Sigmoid colon (tissue), 6 donors: ENCODE measurements at regions not wholly inside any gene's neighbourhood (a gene's known extent, or its start where the extent isn't known, plus 50 kb on each side); places are given as distances from the start of the nearest gene placed in this dataset.
"Not testable (repeated sequence)": the region's sequence is repeated elsewhere in the genome, so short reads cannot be mapped to it uniquely, and the experiment has no call there.

ENCODE experiments used
- DNase-seq: peaks from one replicate; pipeline ENCODE4 v3.0.0-alpha.2; 2019
- H3K27ac ChIP-seq, 4 donors: fragments of 200-600 bp; sonication (generic); one replicate each; pipeline ENCODE4 v1.5.1; 2016 to 2019; ENCODE audit warnings: mild to moderate bottlenecking in 1 of 4
- H3K27me3 ChIP-seq, 3 donors: fragments of 200-600 bp; sonication (generic); one replicate each; pipeline ENCODE4 v1.5.1; 2019; ENCODE audit warnings: mild to moderate bottlenecking in 1 of 3
- H3K36me3 ChIP-seq, 4 donors: fragments of 200-600 bp; sonication (generic); one replicate each; pipeline ENCODE4 v1.5.1; 2016 to 2019
- H3K4me1 ChIP-seq, 4 donors: fragments of 200-600 bp; sonication (generic); one replicate each; pipeline ENCODE4 v1.5.1; 2017 to 2019
- H3K4me3 ChIP-seq, 4 donors: fragments of 200-600 bp; sonication (generic); one replicate each; pipeline ENCODE4 v1.5.1; 2017 to 2019; ENCODE audit warnings: mild to moderate bottlenecking in 2 of 4, moderate library complexity in 1 of 4
- H3K9me3 ChIP-seq, 4 donors: fragments of 200-600 bp in 3 of 4; sonication (generic) in 3 of 4; one replicate each; pipeline versions ENCODE4 v1.5.1 to v1.6.1; 2013 to 2019
- WGBS, 2 donors: extraction: QIAGEN DNeasy Blood & Tissue Kit; methylation state at CpG; one replicate each; pipeline ENCODE4 v1.1.7; 2013; 5-methylcytosine and 5-hydroxymethylcytosine counted together
- intact Hi-C: fragments of 100-400 bp; cut with DNase I; formaldehyde crosslinking; loops from one replicate; pipeline ENCODE4 v1.15.1; 2023
- donor health status: healthy with polysubstance abuse.
- donor health status: healthy.

DNA sequence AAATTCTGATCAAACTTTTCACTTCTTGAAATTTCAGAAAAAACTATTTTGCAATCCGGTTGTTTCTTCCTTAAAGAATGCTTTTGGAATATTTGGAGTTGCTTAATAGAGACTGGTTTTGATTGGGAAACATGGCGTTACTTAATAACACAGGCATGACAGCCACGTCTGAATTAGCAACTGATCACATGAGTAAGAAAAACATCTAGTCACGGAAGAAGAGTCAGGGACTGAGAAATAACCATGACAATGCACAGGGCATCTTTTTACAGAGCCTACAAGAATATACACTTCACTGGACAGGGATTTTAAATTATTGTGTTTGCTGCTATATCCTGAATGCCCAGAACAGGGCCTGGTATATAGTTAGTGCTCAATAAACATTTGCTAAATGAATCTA, 94.1 kb upstream of the NOTCH2NLA start:
- H3K36me3 ChIP-seq, H3K4me3 ChIP-seq, H3K4me1 ChIP-seq, H3K27ac ChIP-seq, intact Hi-C loops, H3K9me3 ChIP-seq, H3K27me3 ChIP-seq, DNase-seq: not testable (repeated sequence)
- WGBS, 2 donors: 56 to 78% methylated on average over 2 of the region's 4 CpGs

DNA sequence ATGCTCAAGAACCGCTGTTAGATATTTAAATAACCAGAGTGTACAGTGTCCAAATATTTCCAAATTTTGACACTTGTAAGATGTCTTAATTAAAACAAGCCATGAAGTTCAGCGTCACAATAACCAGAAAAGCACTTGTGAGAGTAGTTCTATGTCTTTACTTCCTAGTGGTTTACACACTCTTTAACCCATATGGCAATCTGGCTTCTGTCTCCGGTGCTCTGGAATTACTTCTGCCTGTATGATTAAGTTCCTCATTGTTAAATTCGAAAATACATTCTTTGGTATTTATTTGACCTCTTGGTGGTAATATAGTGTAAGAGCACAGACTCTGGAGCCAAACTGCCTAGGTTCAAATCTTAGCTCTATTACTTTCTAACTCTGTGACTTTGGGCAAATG, 89.9 kb upstream of the NOTCH2NLA start:
- 96 to 100% methylated on average over 1 of the region's 4 CpGs for WGBS, 2 donors

DNA sequence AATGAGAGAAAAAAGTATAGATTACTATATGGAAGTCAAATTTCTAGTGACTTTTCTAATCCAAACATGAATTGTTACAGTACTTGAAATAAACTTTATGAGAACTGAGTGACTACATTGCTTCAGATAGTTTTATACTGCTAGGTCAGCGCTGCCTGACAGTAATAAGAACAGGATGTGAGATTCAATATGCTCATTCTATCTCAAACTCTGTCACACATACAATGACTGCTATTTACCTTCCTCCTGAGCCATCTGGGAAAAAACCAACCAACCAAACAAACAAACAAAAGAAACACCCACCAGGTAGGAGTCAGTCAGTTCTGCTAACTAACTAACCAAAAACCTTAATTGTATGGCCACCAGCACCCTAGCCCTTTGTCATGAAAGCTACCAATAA, 89.0 kb upstream of the NOTCH2NLA start:
- H3K27ac ChIP-seq, H3K4me3 ChIP-seq, intact Hi-C loops, H3K9me3 ChIP-seq, H3K27me3 ChIP-seq, DNase-seq, H3K36me3 ChIP-seq, H3K4me1 ChIP-seq: not testable (repeated sequence)
- 97 to 100% methylated on average over 1 of the region's 1 CpG for WGBS, 2 donors

More for the DNA sequence above, 89.9 kb upstream of the NOTCH2NLA start:
- H3K27me3 ChIP-seq, H3K4me1 ChIP-seq, H3K36me3 ChIP-seq, H3K4me3 ChIP-seq, DNase-seq, H3K27ac ChIP-seq, H3K9me3 ChIP-seq, intact Hi-C loops: not testable (repeated sequence)

DNA sequence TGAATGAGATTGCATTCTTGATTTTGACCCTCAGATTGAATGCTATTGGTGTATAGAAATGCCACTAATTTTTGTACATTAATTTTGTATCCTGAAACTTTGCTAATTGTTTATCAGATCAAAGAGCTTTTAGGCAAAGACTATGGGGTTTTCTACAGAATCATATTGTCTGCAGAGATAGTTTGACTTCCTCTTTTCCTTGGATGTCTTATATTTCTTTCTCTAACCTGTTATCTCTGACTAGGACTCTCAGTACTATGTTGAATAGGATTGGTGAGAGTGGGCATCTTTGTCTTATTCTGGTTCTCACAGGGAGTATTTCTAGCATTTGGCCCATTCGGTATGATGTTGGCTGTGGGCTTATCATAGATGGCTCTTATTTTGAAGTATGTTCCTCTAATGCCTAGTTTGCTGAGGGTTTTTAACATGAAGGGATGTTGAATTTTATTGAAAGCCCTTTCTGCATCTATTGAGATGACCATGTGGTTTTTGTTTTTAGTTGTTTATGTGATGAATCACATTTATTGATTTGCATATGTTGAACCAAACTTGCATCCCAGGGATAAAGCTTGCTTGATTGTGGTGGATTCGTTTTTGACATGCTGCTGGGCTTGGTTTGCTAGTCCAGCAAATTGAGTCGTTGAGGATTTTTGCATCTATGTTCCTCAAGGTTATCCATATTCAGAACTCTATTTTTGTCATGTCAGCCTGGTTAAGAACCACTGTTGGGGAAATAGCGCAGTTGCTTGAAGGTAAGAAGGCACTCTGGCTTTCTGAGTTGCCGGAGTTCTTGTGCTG, 85.8 kb upstream of the NOTCH2NLA start:
- H3K36me3 ChIP-seq, H3K4me3 ChIP-seq, DNase-seq, H3K27ac ChIP-seq, intact Hi-C loops, H3K9me3 ChIP-seq, H3K4me1 ChIP-seq, H3K27me3 ChIP-seq: not testable (repeated sequence)
- no CpG with 5 or more reads among the region's 5 CpGs for WGBS, 2 donors

DNA sequence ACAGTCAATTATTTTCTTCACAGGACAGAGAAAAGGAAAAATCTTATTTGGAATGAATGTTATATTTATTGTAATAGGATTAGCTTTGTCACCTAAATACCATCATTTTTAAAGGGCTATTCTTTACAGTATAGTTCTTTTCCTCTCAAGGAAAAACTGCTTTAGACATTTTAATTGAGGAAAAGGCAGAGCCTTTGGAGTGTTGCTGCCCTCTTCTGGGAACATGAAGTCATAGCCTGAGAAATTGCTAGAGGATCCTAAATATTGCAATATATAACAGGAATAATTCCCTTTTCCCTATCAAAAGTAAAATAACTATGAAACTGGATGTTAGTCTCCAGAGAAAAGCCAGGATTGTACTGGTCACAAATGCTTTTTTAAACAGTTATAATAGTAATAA, 81.8 kb upstream of the NOTCH2NLA start:
- H3K27ac ChIP-seq, H3K9me3 ChIP-seq, H3K4me3 ChIP-seq, H3K27me3 ChIP-seq, intact Hi-C loops, H3K36me3 ChIP-seq, DNase-seq, H3K4me1 ChIP-seq: not testable (repeated sequence)

DNA sequence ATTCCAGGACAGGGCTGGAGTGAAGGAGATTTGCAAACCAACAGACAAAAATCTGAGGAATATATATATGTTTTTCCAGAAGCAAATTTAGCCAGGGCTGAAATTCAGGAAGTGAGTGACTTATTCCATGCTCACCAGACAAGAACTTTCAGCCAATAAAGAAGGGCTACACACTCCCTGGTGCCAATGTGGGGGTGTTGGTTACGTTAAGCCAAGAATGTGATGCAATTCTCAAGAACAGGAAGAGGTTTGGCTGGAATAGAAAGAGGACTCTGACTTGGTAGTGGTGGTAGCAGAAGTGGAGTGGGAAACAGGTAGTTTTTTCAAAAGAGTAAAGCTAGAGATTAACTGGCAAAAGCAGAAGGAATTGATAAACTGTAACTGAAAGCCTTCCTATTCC, 80.6 kb upstream of the NOTCH2NLA start:
- intact Hi-C loops, DNase-seq, H3K36me3 ChIP-seq, H3K4me3 ChIP-seq, H3K27ac ChIP-seq, H3K4me1 ChIP-seq, H3K9me3 ChIP-seq, H3K27me3 ChIP-seq: not testable (repeated sequence)
- WGBS, 2 donors: no CpG with 5 or more reads among the region's 1 CpG

DNA sequence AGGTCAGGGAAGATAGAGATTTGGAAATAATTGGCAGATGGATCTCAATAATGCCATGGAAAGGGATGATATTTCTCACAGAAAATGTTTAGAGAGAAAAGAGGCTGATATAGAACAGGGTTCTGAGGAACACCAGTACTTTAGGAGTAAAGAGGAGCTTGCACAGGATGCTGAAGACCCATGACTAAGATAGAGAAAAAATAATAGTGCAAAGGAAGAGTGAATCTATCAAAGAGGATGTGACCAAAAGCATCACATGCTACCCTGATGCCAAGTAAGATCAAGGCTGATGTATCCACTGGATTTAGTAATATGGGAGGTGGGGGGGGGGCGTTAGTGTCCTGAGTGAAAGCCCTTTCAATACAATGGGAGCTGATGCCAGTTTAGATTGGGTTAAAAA, 80.1 kb upstream of the NOTCH2NLA start:
- H3K9me3 ChIP-seq, H3K4me1 ChIP-seq, H3K4me3 ChIP-seq, H3K27ac ChIP-seq, H3K36me3 ChIP-seq, DNase-seq, H3K27me3 ChIP-seq, intact Hi-C loops: not testable (repeated sequence)
- WGBS, 2 donors: 79% methylated on average over 1 of the region's 1 CpG; no CpG with 5 or more reads in 1 of the 2 donors

DNA sequence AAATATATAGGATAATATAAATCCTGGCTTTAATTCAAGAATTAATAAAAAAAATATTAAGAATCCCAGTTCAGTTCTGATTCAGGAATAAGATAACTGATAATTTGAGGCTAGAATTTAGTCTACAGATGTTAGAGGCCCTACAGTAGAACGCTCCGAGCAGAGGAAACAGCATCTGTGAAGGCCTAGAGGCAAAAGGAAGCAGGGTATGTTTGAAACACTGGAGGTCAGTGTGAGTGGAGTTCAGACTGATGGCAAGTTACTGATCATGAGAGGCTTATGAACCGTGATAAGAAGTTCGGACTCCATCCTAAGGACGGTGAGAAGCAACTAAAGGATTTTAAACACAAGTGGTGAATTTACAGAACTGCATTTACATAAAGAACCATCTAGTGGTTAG, 79.3 kb upstream of the NOTCH2NLA start:
- H3K4me3 ChIP-seq, H3K36me3 ChIP-seq, intact Hi-C loops, H3K9me3 ChIP-seq, H3K4me1 ChIP-seq, DNase-seq, H3K27ac ChIP-seq, H3K27me3 ChIP-seq: not testable (repeated sequence)
- 86 to 87% methylated on average over 3 of the region's 5 CpGs for WGBS, 2 donors

DNA sequence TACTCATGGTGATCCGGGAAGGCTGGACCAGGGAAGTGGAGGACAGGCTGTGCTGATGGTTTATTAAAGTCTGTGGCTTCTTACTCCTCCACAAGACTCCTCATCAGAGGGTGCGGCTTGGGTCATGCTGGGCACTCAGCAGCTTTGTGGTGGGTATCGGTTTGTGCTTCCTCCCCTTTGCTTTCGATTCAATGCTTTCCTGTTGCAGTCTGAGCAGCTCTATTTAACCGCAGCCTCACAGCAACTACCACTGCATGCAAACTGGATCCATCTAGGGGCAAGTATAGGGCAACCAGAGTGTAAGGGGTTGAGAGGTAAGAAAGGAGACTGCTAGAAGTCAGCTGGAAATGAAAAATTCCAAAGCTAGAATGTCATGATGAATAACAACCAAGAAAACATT, 78.8 kb upstream of the NOTCH2NLA start:
- H3K27me3 ChIP-seq, H3K4me1 ChIP-seq, H3K4me3 ChIP-seq, DNase-seq, H3K27ac ChIP-seq, H3K36me3 ChIP-seq, intact Hi-C loops, H3K9me3 ChIP-seq: not testable (repeated sequence)
- WGBS, 2 donors: no CpG with 5 or more reads among the region's 5 CpGs

DNA sequence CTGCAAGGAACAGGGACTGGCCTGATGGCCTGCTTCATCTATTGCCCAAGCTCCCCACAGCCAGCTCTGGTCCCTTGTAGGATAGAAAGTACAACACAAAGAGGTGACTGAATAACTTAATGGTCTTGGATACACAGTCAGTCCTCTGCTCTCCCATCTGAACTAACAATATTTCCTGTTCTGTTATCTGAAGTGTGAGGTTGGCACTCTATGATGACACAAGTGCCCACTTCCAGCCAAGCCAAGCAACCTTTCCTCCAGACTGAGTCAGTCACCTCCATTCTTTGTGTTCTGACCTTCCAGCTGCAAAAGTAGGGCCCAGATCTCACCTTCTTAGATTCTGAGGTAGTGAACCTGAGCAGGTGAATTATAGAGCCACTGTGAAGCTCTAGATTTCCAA, 77.8 kb upstream of the NOTCH2NLA start:
- H3K27ac ChIP-seq, DNase-seq, H3K36me3 ChIP-seq, H3K27me3 ChIP-seq, H3K4me3 ChIP-seq, H3K4me1 ChIP-seq, intact Hi-C loops, H3K9me3 ChIP-seq: not testable (repeated sequence)

DNA sequence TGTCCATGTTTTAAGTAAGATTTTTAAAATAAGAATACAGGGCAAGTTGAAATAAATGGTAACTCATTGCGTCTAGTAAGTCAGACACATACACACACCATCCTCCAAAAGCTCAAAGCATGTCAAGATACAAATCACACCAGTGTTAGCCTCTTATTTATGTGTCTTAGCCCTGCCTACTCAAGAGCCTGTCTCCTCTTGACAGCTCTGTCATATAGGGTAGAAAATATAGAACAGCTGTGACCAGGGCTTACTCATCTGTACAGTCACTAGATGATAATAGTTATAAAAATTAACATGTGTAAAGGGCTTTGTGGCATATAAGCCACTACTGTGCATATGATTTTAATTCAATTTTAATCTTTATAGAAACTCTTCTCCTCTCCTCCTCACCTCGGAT, 76.6 kb upstream of the NOTCH2NLA start:
- WGBS, 2 donors: no CpG with 5 or more reads among the region's 2 CpGs
- intact Hi-C loops, DNase-seq: not testable (repeated sequence)

DNA sequence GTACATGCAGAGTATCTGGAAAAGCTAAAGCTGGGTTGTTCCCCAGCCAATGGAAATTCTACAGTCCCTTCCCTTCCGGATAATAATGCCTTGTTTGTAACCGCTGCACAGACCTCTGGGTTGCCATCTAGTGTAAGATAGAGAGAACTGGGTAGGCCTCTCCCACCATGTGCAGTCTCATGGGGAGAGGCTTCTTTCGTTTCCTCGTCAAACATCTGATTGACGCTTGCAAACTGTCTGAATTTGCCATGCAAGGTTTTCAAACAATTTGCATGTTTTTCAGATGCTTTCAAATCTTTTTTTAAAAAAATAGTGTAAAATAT, 69.7 kb upstream of the NOTCH2NLA start:
- DNase-seq, H3K4me3 ChIP-seq, intact Hi-C loops, H3K9me3 ChIP-seq, H3K27me3 ChIP-seq, H3K27ac ChIP-seq, H3K4me1 ChIP-seq, H3K36me3 ChIP-seq: not testable (repeated sequence)
- no CpG with 5 or more reads among the region's 5 CpGs for WGBS, 2 donors

More for the DNA sequence above, 76.6 kb upstream of the NOTCH2NLA start:
- H3K36me3 ChIP-seq, H3K9me3 ChIP-seq, H3K4me3 ChIP-seq, H3K27me3 ChIP-seq, H3K27ac ChIP-seq, H3K4me1 ChIP-seq: not testable (repeated sequence)

DNA sequence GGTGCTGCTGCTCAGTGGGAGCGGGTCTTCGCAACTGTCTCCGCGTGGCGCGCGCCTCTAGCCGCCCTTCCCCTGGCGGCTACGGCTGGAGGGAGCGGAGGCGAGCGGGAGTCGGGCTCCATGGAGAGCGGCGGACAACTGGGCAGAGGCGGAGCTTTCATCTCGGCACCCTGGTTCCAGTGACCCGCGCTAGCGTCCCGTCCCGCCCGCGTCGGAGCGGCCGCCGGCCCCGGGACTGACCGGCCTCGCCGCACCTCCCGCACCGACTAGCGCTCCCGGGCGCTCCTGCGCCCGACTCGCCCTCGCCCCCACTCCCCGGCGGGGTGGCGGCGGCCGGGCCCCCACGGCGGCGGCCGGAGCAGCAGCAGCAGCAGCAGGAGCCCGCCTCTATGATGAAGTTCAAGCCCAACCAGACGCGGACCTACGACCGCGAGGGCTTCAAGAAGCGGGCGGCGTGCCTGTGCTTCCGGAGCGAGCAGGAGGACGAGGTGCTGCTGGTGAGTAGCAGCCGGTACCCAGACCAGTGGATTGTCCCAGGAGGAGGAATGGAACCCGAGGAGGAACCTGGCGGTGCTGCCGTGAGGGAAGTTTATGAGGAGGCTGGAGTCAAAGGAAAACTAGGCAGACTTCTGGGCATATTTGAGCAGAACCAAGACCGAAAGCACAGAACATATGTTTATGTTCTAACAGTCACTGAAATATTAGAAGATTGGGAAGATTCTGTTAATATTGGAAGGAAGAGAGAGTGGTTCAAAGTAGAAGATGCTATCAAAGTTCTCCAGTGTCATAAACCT, 69.2 kb upstream of the NOTCH2NLA start:
- H3K36me3 ChIP-seq, H3K4me3 ChIP-seq, H3K27me3 ChIP-seq, H3K9me3 ChIP-seq, H3K27ac ChIP-seq, intact Hi-C loops, DNase-seq, H3K4me1 ChIP-seq: not testable (repeated sequence)
- WGBS, 2 donors: no CpG with 5 or more reads among the region's 68 CpGs
